AG09309 (cell line): ENCODE measurements at regions not wholly inside any gene's neighbourhood (a gene's known extent, or its start where the extent isn't known, plus 50 kb on each side); places are given as distances from the start of the nearest gene placed in this dataset.

Source experiments
- DNase-seq: peaks from one replicate; pipeline ENCODE4 v3.0.0-alpha.2; 2010; ENCODE audit warnings: low read depth
- H3K4me3 ChIP-seq: 2 replicates; pipeline ENCODE4 v1.5.1; 2011; ENCODE audit warnings: mild to moderate bottlenecking, low read depth, low read length, moderate library complexity; ENCODE audit not compliant: control insufficient read depth
- TF ChIP-seq, protein P1 (sequence below): IDR thresholded peaks from 2 replicates; pipeline ENCODE4 v1.5.1; 2011; ENCODE audit warnings: mild to moderate bottlenecking, low read depth, low read length, inconsistent platforms; ENCODE audit not compliant: insufficient read depth, control insufficient read depth; ENCODE audit errors: missing control alignments

DNA sequence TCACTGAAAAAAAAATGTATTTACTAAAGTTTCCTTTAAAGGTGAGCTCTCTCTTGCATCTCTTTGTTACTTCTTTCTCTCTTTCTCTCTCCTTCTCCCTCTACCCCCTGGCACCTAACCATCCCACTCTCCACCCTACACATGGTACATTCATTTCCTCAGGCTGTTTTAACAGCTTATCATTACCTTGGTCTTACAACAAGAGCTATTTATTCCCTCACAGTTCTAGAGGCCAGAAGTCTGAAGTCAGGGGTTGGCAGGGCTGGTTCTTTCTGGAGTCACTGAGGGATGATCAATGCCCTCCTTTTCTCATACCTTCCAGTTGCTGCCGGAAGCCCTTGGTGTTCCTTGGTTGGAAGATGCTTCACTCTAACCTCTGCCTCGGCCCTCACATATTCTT is 91.1 kb upstream of the DSCAM start:
- H3K4me3 ChIP-seq: no peak overlapping the region
- TF ChIP-seq, protein P1, sequence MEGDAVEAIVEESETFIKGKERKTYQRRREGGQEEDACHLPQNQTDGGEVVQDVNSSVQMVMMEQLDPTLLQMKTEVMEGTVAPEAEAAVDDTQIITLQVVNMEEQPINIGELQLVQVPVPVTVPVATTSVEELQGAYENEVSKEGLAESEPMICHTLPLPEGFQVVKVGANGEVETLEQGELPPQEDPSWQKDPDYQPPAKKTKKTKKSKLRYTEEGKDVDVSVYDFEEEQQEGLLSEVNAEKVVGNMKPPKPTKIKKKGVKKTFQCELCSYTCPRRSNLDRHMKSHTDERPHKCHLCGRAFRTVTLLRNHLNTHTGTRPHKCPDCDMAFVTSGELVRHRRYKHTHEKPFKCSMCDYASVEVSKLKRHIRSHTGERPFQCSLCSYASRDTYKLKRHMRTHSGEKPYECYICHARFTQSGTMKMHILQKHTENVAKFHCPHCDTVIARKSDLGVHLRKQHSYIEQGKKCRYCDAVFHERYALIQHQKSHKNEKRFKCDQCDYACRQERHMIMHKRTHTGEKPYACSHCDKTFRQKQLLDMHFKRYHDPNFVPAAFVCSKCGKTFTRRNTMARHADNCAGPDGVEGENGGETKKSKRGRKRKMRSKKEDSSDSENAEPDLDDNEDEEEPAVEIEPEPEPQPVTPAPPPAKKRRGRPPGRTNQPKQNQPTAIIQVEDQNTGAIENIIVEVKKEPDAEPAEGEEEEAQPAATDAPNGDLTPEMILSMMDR: no peak
- no peak for DNase-seq

DNA sequence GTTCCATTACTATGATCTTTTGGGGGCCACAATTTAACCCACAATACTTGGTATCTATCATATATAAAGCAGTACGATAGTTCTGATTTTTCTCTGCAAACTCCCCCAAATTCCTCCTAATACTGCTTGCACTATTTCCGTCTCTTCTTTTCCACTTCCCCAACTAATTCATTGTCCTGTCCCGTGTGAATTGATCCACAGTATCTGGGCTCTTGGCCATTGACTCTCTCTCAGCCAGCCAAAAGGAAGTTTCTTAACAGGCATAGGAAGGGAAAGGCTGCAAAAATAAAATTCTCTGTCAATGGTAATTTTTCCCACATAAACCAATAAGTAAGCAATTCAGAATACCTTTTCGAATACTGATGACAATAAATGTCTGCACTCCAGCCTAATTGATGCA is 91.7 kb upstream of the DSCAM start:
- TF ChIP-seq, protein P1: no peak
- DNase-seq: no peak
- H3K4me3 ChIP-seq: no peak overlapping the region

DNA sequence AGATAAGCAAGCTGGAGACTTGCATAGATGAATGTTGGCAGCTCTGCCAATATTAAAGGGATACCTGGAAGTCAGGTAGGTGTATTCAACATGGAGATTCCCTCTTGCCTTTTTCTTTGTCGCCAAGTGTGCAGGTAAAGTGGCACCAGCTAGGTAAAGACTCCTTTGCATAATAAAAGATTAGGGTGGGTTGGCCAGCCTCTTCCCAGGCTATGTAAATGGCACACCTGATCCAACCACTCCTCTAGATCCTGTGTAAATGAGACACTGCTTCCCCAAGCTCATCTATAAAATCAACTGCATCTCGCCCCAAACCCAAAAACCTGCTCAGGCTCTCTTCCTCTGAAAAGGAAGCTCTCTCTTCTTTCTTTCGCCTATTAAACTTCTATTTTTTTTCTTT is 100.8 kb upstream of the DSCAM start:
- H3K4me3 ChIP-seq: no peak overlapping the region

DNA sequence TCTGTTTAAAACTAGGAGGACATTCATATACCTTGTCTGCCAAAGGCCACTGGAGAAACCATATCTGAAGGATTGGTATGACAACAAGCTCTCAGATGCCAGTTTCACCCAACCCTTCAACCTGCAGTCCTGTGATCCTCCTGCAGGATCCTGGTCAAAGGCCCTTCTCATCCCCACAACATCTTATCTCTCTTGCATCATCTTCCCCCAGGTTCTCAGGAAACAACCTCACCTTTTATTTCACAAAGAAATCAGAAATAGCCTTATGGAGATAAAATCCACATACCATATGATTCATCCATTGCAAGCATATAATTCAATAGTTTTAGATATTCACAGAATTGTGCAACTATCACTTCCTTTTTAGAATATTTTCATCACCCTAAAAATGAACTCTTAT is 104.0 kb upstream of the DSCAM start:
- no peak for DNase-seq
- TF ChIP-seq, protein P1: no peak
- no peak overlapping the region for H3K4me3 ChIP-seq

More for the DNA sequence above, 100.8 kb upstream of the DSCAM start:
- DNase-seq: no peak
- TF ChIP-seq, protein P1: no peak

DNA sequence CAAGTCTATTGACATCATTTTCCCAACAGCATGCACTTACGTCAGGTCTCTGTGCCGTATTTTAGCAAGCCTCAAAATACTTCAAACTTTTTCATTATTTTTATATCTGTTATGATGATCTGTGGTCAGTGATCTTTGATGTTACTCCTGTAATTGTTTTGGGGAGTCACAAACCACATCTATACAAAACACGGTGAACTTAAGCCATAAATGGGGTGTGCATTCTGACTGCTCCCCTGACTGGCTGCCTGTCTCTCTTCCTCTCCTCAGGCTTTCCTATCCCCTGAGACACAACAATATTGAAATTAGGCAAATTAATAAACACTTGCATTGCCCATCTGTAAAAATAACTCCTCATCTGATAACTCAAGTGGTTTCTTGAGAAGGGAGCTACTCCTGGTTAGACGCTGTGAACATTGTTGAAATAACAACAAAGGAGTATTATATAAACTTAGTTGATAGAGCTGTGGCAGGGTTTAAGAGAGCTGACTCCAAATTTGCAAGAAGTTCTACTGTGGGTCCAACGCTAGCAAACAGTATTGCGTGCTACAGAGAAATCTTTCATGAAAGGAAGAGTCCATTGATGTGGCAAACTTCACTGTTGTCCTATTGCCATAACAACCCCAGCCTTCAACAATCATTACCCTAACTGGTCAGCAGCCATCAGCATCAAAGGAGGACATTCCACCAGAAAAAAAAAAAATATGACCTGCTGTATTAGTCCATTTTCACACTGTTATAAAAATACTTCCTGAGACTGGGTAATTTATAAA is 105.8 kb upstream of the DSCAM start:
- TF ChIP-seq, protein P1: no peak
- DNase-seq: no peak
- H3K4me3 ChIP-seq: no peak overlapping the region

DNA sequence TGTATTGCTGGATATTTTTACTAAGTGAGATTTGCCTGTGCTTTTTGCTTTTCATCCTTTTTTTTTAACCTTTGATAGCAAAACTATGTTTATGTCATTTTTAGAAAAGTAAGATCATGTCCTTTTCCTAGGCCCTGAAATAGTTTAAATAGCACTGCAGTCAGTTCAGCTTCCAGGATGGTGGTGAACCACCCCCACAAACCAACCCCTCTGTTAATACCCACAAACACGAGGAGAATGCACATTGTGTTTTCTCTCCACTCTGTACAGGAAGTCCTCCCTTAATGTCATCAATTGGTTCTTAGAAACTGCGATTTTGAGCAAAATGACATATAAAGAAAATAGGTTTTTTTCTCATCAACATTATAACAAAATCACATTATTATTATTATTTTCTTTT is 117.7 kb upstream of the DSCAM start:
- TF ChIP-seq, protein P1: no peak
- no peak for DNase-seq
- no peak overlapping the region for H3K4me3 ChIP-seq
